Motor neuron (in vitro differentiated cells): ENCODE measurements at regions not wholly inside any gene's neighbourhood (a gene's known extent, or its start where the extent isn't known, plus 50 kb on each side); places are given as distances from the start of the nearest gene placed in this dataset.

ENCODE experiments used
- ATAC-seq, 8 experiments: fragments of 200-7000 bp; cut with Tn5 transposase; replicated peaks in 6 of 8; 2 replicates each; pipeline ENCODE4 v1.8.0; 2021; ENCODE audit warnings: mild to moderate bottlenecking in 8 of 8, moderate library complexity in 8 of 8
- H3K27ac ChIP-seq, 2 donors: fragments of 250-450 bp; sonication (Bioruptor Pico); 2 replicates each; pipeline ENCODE4 v1.9.0; 2021; ENCODE audit warnings: antibody characterized with exemption in 2 of 2, mild to moderate bottlenecking in 2 of 2, moderate library complexity in 1 of 2
- H3K4me1 ChIP-seq, 2 donors: fragments of 250-450 bp; sonication (Bioruptor Pico); replicated peaks in 1 of 2; 2 replicates each; pipeline ENCODE4 v1.6.1; 2021; ENCODE audit warnings: antibody characterized with exemption in 2 of 2, mild to moderate bottlenecking in 2 of 2, moderate library complexity in 1 of 2
- H3K4me3 ChIP-seq, 5 donors: fragments of 250-450 bp; sonication (Bioruptor Pico); 2 replicates each; pipeline ENCODE4 v1.9.0; 2021; ENCODE audit warnings: antibody characterized with exemption in 5 of 5, mild to moderate bottlenecking in 5 of 5, moderate library complexity in 4 of 5
- WGBS, 10 experiments: fragments of 450-650 bp; shearing (Covaris generic); methylation state at CpG; one replicate each; pipeline ENCODE4 v1.0.0; 2022; 5-methylcytosine and 5-hydroxymethylcytosine counted together
- in situ Hi-C, 9 experiments: fragments of 400-800 bp; cut with MboI; loops; one replicate each; pipeline ENCODE4 v1.15.0; 2021; ENCODE audit warnings: low sequenced_read_pairs in 9 of 9, low pct_unique_long_range_greater_than_20kb in 2 of 9; ENCODE audit not compliant: unreplicated experiment in 9 of 9

DNA sequence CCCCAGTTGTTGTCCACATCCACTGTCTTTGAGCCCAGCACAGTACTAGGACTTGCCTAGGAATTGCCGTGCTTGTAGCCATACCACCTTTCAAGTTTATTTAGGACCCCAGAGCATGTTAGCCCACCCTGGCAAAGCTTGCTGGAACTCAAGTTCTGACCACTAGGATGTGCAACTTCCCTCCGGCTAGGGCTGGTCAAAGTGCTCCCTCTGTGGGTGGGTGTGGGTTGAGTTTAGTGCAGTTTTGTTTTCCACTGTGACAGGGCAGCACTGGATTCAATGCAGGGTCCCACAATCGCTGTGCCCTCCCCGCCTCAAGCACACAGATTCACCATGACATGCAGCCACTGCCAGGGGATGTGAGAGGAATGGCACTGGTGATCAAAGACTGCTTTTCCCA lies 96.0 kb downstream of the RASGEF1B start:
- Histone ChIP-seq H3K4me1 (peaks cover 0 to 4% of the 10 kb centered on the region in 2 donors), H3K27ac (no peak overlapping the region), H3K4me3 (no peak overlapping the region)
- in situ Hi-C loops: no loop called here
- no peak for ATAC-seq
- 27 to 100% (median 95%) methylated on average over 1 to 4 of the region's 4 CpGs; no CpG with 5 or more reads in 4 of the 10 experiments for WGBS, 10 experiments

DNA sequence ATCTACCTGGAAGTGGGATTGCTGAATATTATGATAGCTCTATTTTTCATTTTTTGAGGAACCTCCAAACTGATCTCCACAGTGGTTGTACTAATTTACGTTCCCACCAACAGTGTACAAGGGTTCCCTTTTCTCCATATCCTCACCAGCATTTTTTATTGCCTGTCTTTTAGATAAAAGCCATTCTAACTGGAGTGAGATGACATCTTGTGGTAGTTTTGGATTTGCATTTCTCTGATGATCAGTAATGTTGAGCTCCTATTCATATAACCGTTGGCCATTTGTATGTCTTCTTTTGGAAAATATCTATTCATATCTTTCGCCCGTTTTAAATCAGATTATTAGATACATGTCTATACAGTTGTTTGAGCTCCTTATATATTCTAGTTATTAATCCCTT lies 101.8 kb downstream of the RASGEF1B start:
- peaks cover 0 to 3% of the 10 kb centered on the region in 2 donors for H3K4me1 ChIP-seq
- ATAC-seq: no peak
- no peak overlapping the region for H3K4me3 ChIP-seq
- H3K27ac ChIP-seq: no peak overlapping the region
- in situ Hi-C loops: loop anchor here in 4 of 9 experiments (25.0 kb wide), 2 partner anchors 308 to 1008 kb away; no protein-coding TSS in a partner anchor
- 20 to 96% (median 79%) methylated on average over 1 to 4 of the region's 4 CpGs for WGBS, 10 experiments

DNA sequence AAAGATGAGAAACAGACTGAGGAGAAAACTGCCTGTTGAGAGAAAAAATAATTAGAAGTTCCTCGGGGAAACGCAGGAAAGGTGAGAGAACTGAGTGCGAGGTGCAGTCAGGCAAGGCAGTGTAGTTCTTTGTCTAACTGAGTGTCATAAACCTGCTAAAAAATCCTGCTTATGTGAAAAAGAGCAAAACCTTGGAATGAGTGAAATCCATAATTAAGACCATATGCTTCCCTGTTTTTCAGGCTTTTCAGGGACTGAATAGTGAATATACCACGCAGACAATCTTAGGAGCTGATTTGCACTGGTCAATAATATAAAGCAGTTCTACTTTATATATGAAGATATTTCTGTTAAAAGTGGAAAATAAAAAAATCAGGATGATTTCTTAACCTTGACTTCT lies 104.9 kb downstream of the RASGEF1B start:
- no peak for ATAC-seq
- peaks cover 0 to 3% of the 10 kb centered on the region in 2 donors for H3K4me1 ChIP-seq
- H3K27ac ChIP-seq: no peak overlapping the region
- 0 to 100% (median 88%) methylated on average over 3 to 4 of the region's 4 CpGs for WGBS, 10 experiments
- in situ Hi-C loops: loop anchor here in 4 of 9 experiments (25.0 kb wide), 2 partner anchors 304 to 1004 kb away; no protein-coding TSS in a partner anchor
- no peak overlapping the region for H3K4me3 ChIP-seq

DNA sequence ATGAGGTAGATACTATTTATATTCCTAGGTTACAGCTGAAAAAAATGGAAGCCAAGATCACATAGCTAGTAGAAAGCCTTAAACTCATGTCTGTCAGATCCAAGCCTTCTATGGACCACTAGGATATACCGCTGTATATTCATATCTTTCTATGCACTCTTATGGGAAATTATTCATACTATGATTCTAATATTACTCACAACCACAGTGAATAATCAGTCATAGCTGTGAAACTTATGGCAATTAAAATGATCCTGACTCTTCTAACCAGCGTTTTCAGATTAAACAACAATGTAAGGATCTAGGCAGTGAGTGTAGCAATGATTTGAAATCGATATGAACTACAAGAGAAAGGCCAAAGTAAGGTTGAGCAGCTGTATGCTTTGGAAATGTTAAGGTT lies 111.0 kb downstream of the RASGEF1B start:
- no peak for ATAC-seq
- 0 to 100% (median 51%) methylated on average over 1 to 3 of the region's 3 CpGs; no CpG with 5 or more reads in 4 of the 10 experiments for whole genome bisulfite sequencing, 10 experiments
- Histone ChIP-seq H3K4me1 (peaks cover 0 to 5% of the 10 kb centered on the region in 2 donors), H3K4me3 (no peak overlapping the region), H3K27ac (no peak overlapping the region)
- in situ Hi-C loops: loop anchor here in 4 of 9 experiments (25.0 kb wide), 2 partner anchors 298 to 998 kb away; no protein-coding TSS in a partner anchor

DNA sequence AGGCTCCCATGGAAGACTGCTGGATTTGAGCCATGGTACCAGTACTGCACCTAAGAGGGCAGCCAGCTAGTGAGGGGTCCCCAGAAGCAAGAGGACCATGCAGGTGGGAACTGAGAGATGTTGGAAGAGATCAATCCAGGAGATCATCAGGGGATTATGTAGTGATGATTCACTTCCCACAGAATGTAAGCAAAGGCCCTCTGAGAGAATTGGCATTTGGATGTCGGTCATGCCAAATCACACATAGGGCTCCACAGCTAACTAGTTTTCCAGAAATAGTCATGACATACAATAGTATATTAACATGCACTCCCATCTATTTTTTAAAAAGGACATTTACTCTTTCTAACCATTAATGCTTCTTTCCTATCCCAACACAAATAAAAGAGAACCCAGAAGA lies 112.5 kb downstream of the RASGEF1B start:
- no peak for ATAC-seq
- 0 to 100% (median 83%) methylated on average over 1 of the region's 1 CpG; no CpG with 5 or more reads in 5 of the 10 experiments for WGBS, 10 experiments
- peaks cover 0 to 5% of the 10 kb centered on the region in 2 donors for H3K4me1 ChIP-seq
- no peak overlapping the region for H3K4me3 ChIP-seq
- in situ Hi-C loops: loop anchor here in 4 of 9 experiments (10.0 to 25.0 kb wide), 4 partner anchors 284 to 997 kb away; no protein-coding TSS in a partner anchor
- no peak overlapping the region for H3K27ac ChIP-seq

DNA sequence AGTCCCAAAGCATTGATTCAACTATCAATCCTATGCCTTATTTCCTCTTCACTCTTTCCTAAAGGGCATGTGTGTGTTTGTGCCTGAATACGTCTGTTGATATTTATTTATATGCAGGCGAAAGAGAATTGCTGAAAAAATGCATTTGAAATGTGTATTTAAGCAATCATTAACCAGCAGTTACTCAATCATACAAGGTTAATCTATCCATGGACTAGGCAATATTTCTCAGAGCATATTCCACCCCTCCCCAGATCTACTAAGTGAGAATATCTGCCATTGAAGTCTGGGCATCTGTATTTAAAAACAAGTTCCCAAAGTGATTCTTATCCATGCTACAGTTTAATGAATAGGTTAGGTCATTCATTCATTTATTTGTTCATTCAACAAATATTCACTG lies 113.6 kb downstream of the RASGEF1B start:
- Histone ChIP-seq H3K4me1 (peaks cover 0 to 5% of the 10 kb centered on the region in 2 donors), H3K4me3 (no peak overlapping the region), H3K27ac (no peak overlapping the region)
- no peak for ATAC-seq
- in situ Hi-C loops: loop anchor here in 4 of 9 experiments (10.0 to 25.0 kb wide), 4 partner anchors 283 to 996 kb away; no protein-coding TSS in a partner anchor
- 42 to 80% (median 60%) methylated on average over 1 to 2 of the region's 2 CpGs; no CpG with 5 or more reads in 2 of the 10 experiments for WGBS, 10 experiments

DNA sequence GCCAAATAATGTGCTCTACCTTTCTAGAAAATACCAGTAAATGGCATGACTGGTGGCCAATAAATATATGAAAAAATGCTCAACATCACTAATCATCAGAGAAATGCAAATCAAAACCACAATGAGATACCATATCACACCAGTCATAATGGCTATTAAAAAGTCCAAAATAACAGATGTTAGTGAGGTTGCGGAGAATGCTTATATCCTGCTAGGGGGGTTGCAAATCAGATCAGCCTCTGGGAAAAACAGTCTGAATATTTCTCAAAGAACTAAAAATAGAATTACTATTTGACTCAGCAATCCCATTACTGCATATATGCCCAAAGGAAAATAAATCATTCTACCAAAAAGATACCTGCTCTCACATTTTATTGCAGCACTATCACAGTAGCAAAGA lies 115.1 kb downstream of the RASGEF1B start:
- Histone ChIP-seq H3K4me1 (peaks cover 0 to 15% of the 10 kb centered on the region in 2 donors), H3K4me3 (no peak overlapping the region), H3K27ac (no peak overlapping the region)
- WGBS, 10 experiments: 44 to 100% (median 100%) methylated on average over 1 of the region's 1 CpG; no CpG with 5 or more reads in 1 of the 10 experiments
- in situ Hi-C loops: loop anchor here in 4 of 9 experiments (10.0 to 25.0 kb wide), 4 partner anchors 282 to 994 kb away; no protein-coding TSS in a partner anchor
- no peak for ATAC-seq

DNA sequence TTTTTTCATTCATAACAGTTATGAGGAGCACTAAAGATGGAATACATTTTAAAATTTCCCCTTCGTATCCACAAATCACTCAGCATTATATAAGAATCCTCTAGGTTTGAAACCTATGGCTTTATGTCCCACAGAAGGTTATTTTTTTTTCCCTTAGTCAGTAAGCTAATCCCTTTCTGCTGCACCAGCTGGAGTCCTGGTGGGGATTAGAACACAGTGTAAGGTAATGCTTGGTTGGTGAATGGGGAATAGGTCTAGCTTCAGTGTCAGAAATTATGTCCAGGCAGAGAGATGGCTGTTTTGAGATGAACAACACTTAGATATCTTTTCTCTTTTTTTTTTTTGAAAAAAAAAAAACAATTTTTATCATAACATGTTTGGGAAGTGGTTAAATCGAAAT lies 116.6 kb downstream of the RASGEF1B start:
- Histone ChIP-seq H3K27ac (no peak overlapping the region), H3K4me3 (no peak overlapping the region), H3K4me1 (peaks cover 5 to 19% of the 10 kb centered on the region in 2 donors)
- WGBS, 10 experiments: 56 to 100% (median 83%) methylated on average over 1 to 2 of the region's 2 CpGs; no CpG with 5 or more reads in 1 of the 10 experiments
- in situ Hi-C loops: loop anchor here in 4 of 9 experiments (10.0 to 25.0 kb wide), 4 partner anchors 280 to 993 kb away; no protein-coding TSS in a partner anchor
- no peak for ATAC-seq

DNA sequence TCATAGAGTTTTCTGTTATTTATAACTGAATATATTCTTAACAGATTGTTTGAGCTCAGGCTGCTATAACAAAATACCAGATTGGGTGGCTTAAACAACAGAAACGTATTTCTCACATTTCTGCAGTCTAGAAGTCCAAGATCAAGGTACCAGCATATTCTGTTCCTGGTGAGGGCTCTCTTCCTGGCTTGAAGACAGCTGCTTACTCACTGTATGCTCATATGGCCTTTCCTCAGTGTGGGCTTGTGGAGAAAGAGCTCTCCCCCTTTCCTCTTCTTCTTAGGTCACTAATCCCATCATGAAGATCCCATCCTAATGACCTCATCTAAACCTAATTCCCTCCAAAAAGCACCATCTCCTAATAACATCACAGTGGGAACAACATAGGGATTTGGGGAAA lies 117.8 kb downstream of the RASGEF1B start:
- in situ Hi-C loops: loop anchor here in 4 of 9 experiments (10.0 to 25.0 kb wide), 4 partner anchors 279 to 992 kb away; no protein-coding TSS in a partner anchor
- WGBS, 10 experiments: 20 to 100% (median 67%) methylated on average over 1 of the region's 1 CpG; no CpG with 5 or more reads in 4 of the 10 experiments
- ATAC-seq: peak in 2 of 8 experiments; percentile 33 to 67

DNA sequence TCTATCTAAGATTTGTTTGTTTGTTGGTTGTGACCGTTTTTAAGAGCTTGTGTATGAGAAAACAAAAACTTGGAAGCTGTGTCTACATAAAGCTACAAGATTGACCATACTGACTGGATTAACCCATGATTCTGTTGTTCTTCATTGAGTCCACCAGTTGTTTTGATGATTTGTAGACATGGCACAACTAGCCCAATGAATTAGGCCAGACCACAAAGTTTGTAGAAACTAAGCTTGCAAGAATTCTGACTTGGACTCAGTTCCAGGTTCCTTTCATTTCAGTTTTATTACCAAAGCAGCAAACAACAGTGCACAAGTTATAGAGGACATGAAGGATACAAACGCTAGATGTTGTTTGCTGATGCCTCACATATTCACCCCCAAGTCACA lies 119.3 kb downstream of the RASGEF1B start:
- WGBS, 10 experiments: 9 to 100% (median 51%) methylated on average over 1 to 2 of the region's 2 CpGs; no CpG with 5 or more reads in 2 of the 10 experiments
- in situ Hi-C loops: loop anchor here in 4 of 9 experiments (10.0 to 25.0 kb wide), 4 partner anchors 278 to 990 kb away; no protein-coding TSS in a partner anchor
- Histone ChIP-seq H3K4me3 (no peak overlapping the region), H3K27ac (no peak overlapping the region), H3K4me1 (peaks cover 9 to 34% of the 10 kb centered on the region in 2 donors)
- no peak for ATAC-seq

More for the DNA sequence above, 117.8 kb downstream of the RASGEF1B start:
- Histone ChIP-seq H3K4me1 (peaks cover 5 to 24% of the 10 kb centered on the region in 2 donors), H3K27ac (no peak overlapping the region), H3K4me3 (no peak overlapping the region)

DNA sequence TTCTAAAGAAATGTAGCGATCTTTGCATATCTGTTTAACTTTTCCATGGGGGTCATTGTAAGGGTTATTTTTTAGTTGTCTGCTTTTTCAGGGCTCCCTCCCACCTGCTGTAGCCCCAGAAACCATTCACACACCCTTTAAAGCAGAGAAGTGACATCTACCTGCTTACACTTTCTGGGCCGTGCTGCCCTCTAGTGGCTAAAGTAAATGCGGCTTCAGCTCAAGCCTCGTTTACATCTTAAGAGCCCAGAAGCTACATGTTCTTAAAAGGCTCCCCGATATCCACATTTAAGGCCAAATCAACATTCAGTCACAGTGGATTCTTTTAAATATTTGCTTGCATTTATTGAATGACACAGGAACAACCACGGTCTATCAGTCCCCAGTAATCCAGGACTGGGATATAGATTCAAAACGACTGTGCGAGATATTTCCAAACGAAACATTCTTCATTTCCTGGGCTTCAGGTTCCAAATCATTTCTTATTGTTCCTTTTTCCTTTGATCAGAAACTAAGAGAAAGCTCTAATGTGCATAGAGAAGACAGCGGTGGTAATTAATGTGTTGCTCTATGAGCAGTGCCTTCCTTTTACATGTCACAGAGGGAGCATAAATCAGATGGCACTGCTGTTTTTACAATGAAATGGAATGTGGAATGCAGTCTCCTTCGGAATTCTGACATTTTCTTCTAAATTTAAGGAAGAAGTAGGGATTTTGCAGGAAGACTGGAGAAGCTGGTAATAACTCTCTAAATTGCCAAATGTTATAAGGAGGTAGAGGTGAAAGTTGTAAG lies 119.9 kb downstream of the RASGEF1B start:
- 10 to 38% (median 29%) methylated on average over 7 to 10 of the region's 11 CpGs; no CpG with 5 or more reads in 2 of the 10 experiments for WGBS, 10 experiments

DNA sequence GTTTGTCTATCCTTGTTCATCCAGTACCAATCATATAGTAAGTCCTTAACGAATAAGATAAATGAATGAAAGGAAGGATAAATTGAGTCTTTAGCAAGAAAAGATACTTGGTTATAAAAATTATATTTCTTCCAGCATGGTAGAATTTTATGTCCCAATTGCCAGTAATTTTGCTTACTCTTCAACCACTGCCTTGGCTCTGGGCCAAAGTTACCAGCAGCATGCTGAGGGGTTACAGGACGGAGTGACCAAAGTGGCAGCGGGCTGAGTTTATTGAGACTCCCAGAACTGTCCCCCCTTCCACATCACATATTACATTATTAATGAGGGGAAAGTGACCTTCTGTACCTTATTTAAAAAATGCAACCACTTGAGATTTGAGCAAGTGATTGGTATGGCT lies 121.7 kb downstream of the RASGEF1B start:
- Histone ChIP-seq H3K27ac (no peak overlapping the region), H3K4me3 (no peak overlapping the region), H3K4me1 (peaks cover 9 to 34% of the 10 kb centered on the region in 2 donors)
- in situ Hi-C loops: loop anchor here in 4 of 9 experiments (10.0 to 25.0 kb wide), 4 partner anchors 275 to 988 kb away; no protein-coding TSS in a partner anchor
- no peak for ATAC-seq
- 44 to 100% (median 76%) methylated on average over 1 to 3 of the region's 3 CpGs; no CpG with 5 or more reads in 1 of the 10 experiments for WGBS, 10 experiments

More for the DNA sequence above, 119.9 kb downstream of the RASGEF1B start:
- Histone ChIP-seq H3K27ac (no peak overlapping the region), H3K4me1 (peaks cover 9 to 34% of the 10 kb centered on the region in 2 donors), H3K4me3 (no peak overlapping the region)
- ATAC-seq: peak; percentile 77 to 92 (median 84)
- in situ Hi-C loops: loop anchor here in 4 of 9 experiments (10.0 to 25.0 kb wide), 4 partner anchors 277 to 990 kb away; no protein-coding TSS in a partner anchor

DNA sequence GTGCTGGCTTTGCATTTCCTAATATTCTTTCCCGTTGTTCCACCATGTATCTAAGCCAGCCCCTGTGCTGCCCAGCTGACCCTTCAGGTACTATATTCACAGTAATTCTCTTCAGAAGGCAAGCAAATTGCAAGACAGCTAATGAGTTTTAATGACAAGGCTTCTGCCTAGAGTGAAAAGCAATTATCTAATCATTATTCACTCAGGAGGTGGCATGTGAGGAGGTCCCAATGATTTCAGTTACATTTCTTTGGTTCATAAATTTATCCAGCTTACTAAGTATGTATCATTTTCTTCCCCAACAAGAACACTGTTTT lies 123.0 kb downstream of the RASGEF1B start:
- Histone ChIP-seq H3K4me1 (peaks cover 9 to 34% of the 10 kb centered on the region in 2 donors), H3K27ac (no peak overlapping the region), H3K4me3 (no peak overlapping the region)
- peak in 4 of 8 experiments; percentile 32 to 73 (median 48) for ATAC-seq
- in situ Hi-C loops: loop anchor here in 1 of 9 experiments (25.0 kb wide), 1 partner anchor 286 kb away; no protein-coding TSS in a partner anchor
- 0 to 69% (median 42%) methylated on average over 1 of the region's 1 CpG; no CpG with 5 or more reads in 2 of the 10 experiments for WGBS, 10 experiments
